ENCODE measurements at regions not wholly inside any gene's neighbourhood (a gene's known extent, or its start where the extent isn't known, plus 50 kb on each side); places are given as distances from the start of the nearest gene placed in this dataset.

GRCh38 chr3:18825665-18826064 is 322.6 kb upstream of the KCNH8 start:
- Histone ChIP-seq H3K79me2 (ENCODE audit: control insufficient read depth in 1 of 2, insufficient read depth in 2 of 2, low read length in 2 of 2) (no peaks in the 10 kb centered on the region), H3K27me3 (replicated peaks in 1 of 4; ENCODE audit: control insufficient read depth in 3 of 4, extremely low read depth in 1 of 4, insufficient read depth in 3 of 4, low read length in 3 of 4) (no peaks in the 10 kb centered on the region), H3K18ac (ENCODE audit: extremely low read depth, low read length) (no peak overlapping the region), H3K79me1 (ENCODE audit: low read depth, low read length) (no peaks in the 10 kb centered on the region), H3K4me2 (ENCODE audit: insufficient read depth in 1 of 2, low read depth in 2 of 2, low read length in 2 of 2) (no peak overlapping the region), H2BK20ac (ENCODE audit: low read length) (no peak overlapping the region), H3K9ac (replicated peaks in 1 of 4; ENCODE audit: extremely low read depth in 1 of 4, low read depth in 3 of 4, low read length in 3 of 4) (no peak overlapping the region), H4K91ac (replicated peaks; ENCODE audit: insufficient read length, low read length) (no peak overlapping the region), H3K27ac (ENCODE audit: low read depth, low read length) (no peak overlapping the region), H2BK120ac (replicated peaks; ENCODE audit: low read depth, low read length) (no peak overlapping the region), H2BK5ac (ENCODE audit: low read depth, low read length) (no peak overlapping the region), H2AFZ (ENCODE audit: low read length) (no peak overlapping the region), H3K14ac (ENCODE audit: insufficient read length) (no peak overlapping the region), H3K4me1 (replicated peaks in 1 of 4; ENCODE audit: control insufficient read depth in 3 of 4, insufficient read depth in 4 of 4, low read length in 3 of 4) (no peaks in the 10 kb centered on the region), H2AK5ac (ENCODE audit: low read depth, low read length) (no peak overlapping the region), H4K8ac (ENCODE audit: extremely low read depth, insufficient read depth, low read length) (no peak overlapping the region), H3K4ac (replicated peaks; ENCODE audit: insufficient read length, low read depth, low read length) (no peak overlapping the region), H3K23ac (ENCODE audit: insufficient read length) (no peak overlapping the region), H2BK12ac (ENCODE audit: low read depth, low read length) (no peak overlapping the region), H3K9me3 (ENCODE audit: insufficient read depth in 2 of 2, low read depth in 1 of 2, low read length in 1 of 2) (no peaks in the 10 kb centered on the region), H3K56ac (replicated peaks; ENCODE audit: insufficient read length, low read depth, low read length) (no peak overlapping the region), H2BK15ac (ENCODE audit: low read length) (no peak overlapping the region), H3K23me2 (ENCODE audit: low read depth, low read length) (no peaks in the 10 kb centered on the region), H3K36me3 (ENCODE audit: control insufficient read depth in 2 of 4, insufficient read depth in 4 of 4, low read length in 3 of 4) (no peaks in the 10 kb centered on the region), H4K20me1 (replicated peaks in 1 of 2; ENCODE audit: control insufficient read depth in 1 of 2, insufficient read depth in 2 of 2, low read length in 2 of 2) (no peaks in the 10 kb centered on the region), H3K4me3 (ENCODE audit: extremely low read depth in 1 of 4, insufficient read depth in 2 of 4, low read depth in 3 of 4, low read length in 4 of 4) (no peak overlapping the region), H4K5ac (ENCODE audit: insufficient read length, low read depth, low read length) (no peak overlapping the region)
- DNase-seq (ENCODE audit: low read depth in 1 of 2, low spot score in 2 of 2) (no peak), FAIRE-seq (no peak)
- 93% methylated on average over 2 of the region's 2 CpGs; no CpG with 5 or more reads in 1 of the 2 experiments for WGBS, 2 experiments (ENCODE audit: extremely low coverage in 1 of 2, insufficient coverage in 1 of 2, insufficient read length in 1 of 2, insufficient replicate concordance in 2 of 2, low coverage in 1 of 2, low lambda C conversion rate in 2 of 2, missing lambda C conversion rate in 1 of 2)
- ChIA-PET POLR2A (ENCODE audit: partially characterized antibody) (no interaction called here), CTCF (ENCODE audit: partially characterized antibody) (no interaction called here)
- TF ChIP-seq TAF1 (IDR thresholded peaks at IDR 0.05; ENCODE audit: low read depth, low read length) = no peak
- TF ChIP-seq CTBP2 (IDR thresholded peaks at IDR 0.05; ENCODE audit: borderline replicate concordance, insufficient read depth, insufficient read length, low read length) = no peak
- no peak for TF ChIP-seq KDM1A (IDR thresholded peaks at IDR 0.05; ENCODE audit: borderline replicate concordance, low read length)
- no peak for TF ChIP-seq MAX (IDR thresholded peaks at IDR 0.05)
- TF ChIP-seq POU5F1 (IDR thresholded peaks at IDR 0.05; ENCODE audit: low read depth, low read length) = no peak
- no peak for TF ChIP-seq CREB1 (IDR thresholded peaks at IDR 0.05)
- no peak for TF ChIP-seq JUN (IDR thresholded peaks at IDR 0.05; ENCODE audit: low read depth, low read length)
- no peak for TF ChIP-seq TBP (IDR thresholded peaks at IDR 0.05; ENCODE audit: low read depth, low read length)
- no peak for TF ChIP-seq SIX5 (IDR thresholded peaks at IDR 0.05; ENCODE audit: low read depth, low read length)
- no peak for TF ChIP-seq KDM4A (IDR thresholded peaks at IDR 0.05; ENCODE audit: low read depth, low read length, severe bottlenecking)
- no peak for TF ChIP-seq BRCA1 (IDR thresholded peaks at IDR 0.05; ENCODE audit: low read depth, low read length)

Data from H1 (cell line).